OCI-LY7 (cell line): ENCODE measurements at regions not wholly inside any gene's neighbourhood (a gene's known extent, or its start where the extent isn't known, plus 50 kb on each side); places are given as distances from the start of the nearest gene placed in this dataset.

Experiments used
- BruUV-seq: library from RNA; stranded (reverse); fragments of 400-500 nt; replicated peaks from 2 replicates; lab custom pipeline; 2021; lab: Mats Ljungman, UMichigan
- CTCF ChIA-PET: fragments of 300-600 bp; sonication (Branson Sonifier 250); formaldehyde crosslinking; loops from one replicate; lab custom pipeline; 2022; ENCODE audit warnings: antibody characterized with exemption; ENCODE audit not compliant: unreplicated experiment; lab: Charles Lee
- POLR2A ChIA-PET: fragments of 300-600 bp; sonication (Branson Sonifier 250); formaldehyde crosslinking; loops from one replicate; lab custom pipeline; 2022; ENCODE audit warnings: antibody characterized with exemption; lab: Charles Lee
- DNase-seq: peaks from one replicate; pipeline ENCODE4 v3.0.0-alpha.2; 2015; ENCODE audit warnings: low spot score
- H2AFZ ChIP-seq: fragments of 200-600 bp; sonication (generic), shearing (Covaris generic); 2 replicates; pipeline ENCODE4 v1.6.1; 2014; ENCODE audit warnings: mild to moderate bottlenecking, antibody characterized with exemption, low read length, moderate library complexity
- H3K27ac ChIP-seq: fragments of 200-600 bp; sonication (generic); 2 replicates; pipeline ENCODE4 v1.5.1; 2014; ENCODE audit warnings: mixed run types, low read depth, mild to moderate bottlenecking, moderate library complexity, low read length, inconsistent platforms; ENCODE audit not compliant: poor library complexity, severe bottlenecking
- H3K36me3 ChIP-seq: fragments of 200-600 bp; sonication (generic); 2 replicates; pipeline ENCODE4 v1.6.1; 2014; ENCODE audit warnings: mild to moderate bottlenecking, antibody characterized with exemption, low read length, moderate library complexity, mixed read lengths; ENCODE audit not compliant: insufficient read depth
- H3K4me1 ChIP-seq: fragments of 200-600 bp; sonication (generic); 2 replicates; pipeline ENCODE4 v1.5.1; 2014; ENCODE audit warnings: mild to moderate bottlenecking, low read length; ENCODE audit not compliant: insufficient read depth, poor library complexity, severe bottlenecking
- H3K4me2 ChIP-seq: fragments of 200-600 bp; sonication (generic); 2 replicates; pipeline ENCODE4 v1.6.1; 2014; ENCODE audit warnings: mild to moderate bottlenecking, low read length
- H3K4me3 ChIP-seq: fragments of 200-600 bp; sonication (generic); 2 replicates; pipeline ENCODE4 v1.5.1; 2014; ENCODE audit warnings: mild to moderate bottlenecking, low read depth, low read length; ENCODE audit not compliant: poor library complexity, severe bottlenecking
- H3K79me2 ChIP-seq: fragments of 200-600 bp; sonication (generic); 2 replicates; pipeline ENCODE4 v1.6.1; 2016; ENCODE audit warnings: low read depth, mild to moderate bottlenecking, low read length, moderate library complexity, mixed read lengths; ENCODE audit not compliant: insufficient read depth
- H3K9me2 ChIP-seq: fragments of 200-600 bp; sonication (generic); 2 replicates; pipeline ENCODE4 v1.6.1; 2016; ENCODE audit warnings: mild to moderate bottlenecking, low read length, mixed read lengths; ENCODE audit not compliant: insufficient read depth
- H3K9me3 ChIP-seq: fragments of 200-600 bp; sonication (generic); 2 replicates; pipeline ENCODE4 v1.6.1; 2014; ENCODE audit warnings: mild to moderate bottlenecking, mixed run types, low read length, mixed read lengths
- H4K20me1 ChIP-seq: fragments of 200-600 bp; sonication (generic); 2 replicates; pipeline ENCODE4 v1.6.1; 2014; ENCODE audit warnings: mild to moderate bottlenecking, antibody characterized with exemption, low read length, moderate library complexity, mixed read lengths; ENCODE audit not compliant: insufficient read depth
- EZH2phosphoT487 ChIP-seq: fragments of 200-600 bp; sonication (generic); IDR thresholded peaks from 2 replicates; pipeline ENCODE4 v1.6.1; 2018; ENCODE audit warnings: low read depth, borderline replicate concordance, mild to moderate bottlenecking, mixed run types, antibody characterized with exemption, low read length, moderate library complexity, mixed read lengths
- intact Hi-C: fragments of 100-400 bp; cut with micrococcal nuclease; formaldehyde crosslinking; loops from one replicate; pipeline ENCODE4 v1.10.0; 2022; ENCODE audit not compliant: unreplicated experiment
- TF ChIP-seq, protein P1 (sequence below): fragments of 200-600 bp; sonication (generic); conservative IDR thresholded peaks from 2 replicates; pipeline ENCODE4 v1.5.1; 2014; ENCODE audit warnings: mild to moderate bottlenecking, antibody characterized with exemption, low read length, moderate library complexity, mixed read lengths

DNA sequence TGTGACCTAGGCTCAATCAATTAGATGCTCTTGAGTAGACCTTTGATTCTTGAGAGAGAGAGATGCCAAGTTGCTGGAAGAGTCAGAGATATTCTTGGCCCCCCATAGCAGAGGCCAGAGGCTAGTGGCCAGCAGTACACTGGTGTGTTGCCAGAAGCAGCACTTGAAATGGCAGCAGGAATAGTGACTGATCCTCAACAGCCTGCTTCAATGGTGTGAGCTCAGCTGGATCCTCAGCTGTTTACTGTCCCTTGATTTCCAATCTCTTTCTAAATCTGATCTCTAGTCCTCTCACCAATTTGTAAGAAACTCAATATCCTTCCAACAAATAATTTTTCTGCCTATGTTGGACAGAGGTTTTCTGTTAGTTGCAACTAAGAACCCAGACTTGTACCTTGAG, 170.3 kb upstream of the CCDC54 start:
- Histone ChIP-seq H3K9me3 (no peaks in the 10 kb centered on the region), H3K27ac (no peak overlapping the region), H3K4me2 (no peak overlapping the region), H3K4me3 (no peak overlapping the region), H3K79me2 (no peaks in the 10 kb centered on the region), H4K20me1 (no peaks in the 10 kb centered on the region), H3K9me2 (no peaks in the 10 kb centered on the region), H3K36me3 (no peaks in the 10 kb centered on the region), H2AFZ (no peak overlapping the region), H3K4me1 (no peaks in the 10 kb centered on the region)
- intact Hi-C loops: no loop called here
- TF ChIP-seq, protein P1, sequence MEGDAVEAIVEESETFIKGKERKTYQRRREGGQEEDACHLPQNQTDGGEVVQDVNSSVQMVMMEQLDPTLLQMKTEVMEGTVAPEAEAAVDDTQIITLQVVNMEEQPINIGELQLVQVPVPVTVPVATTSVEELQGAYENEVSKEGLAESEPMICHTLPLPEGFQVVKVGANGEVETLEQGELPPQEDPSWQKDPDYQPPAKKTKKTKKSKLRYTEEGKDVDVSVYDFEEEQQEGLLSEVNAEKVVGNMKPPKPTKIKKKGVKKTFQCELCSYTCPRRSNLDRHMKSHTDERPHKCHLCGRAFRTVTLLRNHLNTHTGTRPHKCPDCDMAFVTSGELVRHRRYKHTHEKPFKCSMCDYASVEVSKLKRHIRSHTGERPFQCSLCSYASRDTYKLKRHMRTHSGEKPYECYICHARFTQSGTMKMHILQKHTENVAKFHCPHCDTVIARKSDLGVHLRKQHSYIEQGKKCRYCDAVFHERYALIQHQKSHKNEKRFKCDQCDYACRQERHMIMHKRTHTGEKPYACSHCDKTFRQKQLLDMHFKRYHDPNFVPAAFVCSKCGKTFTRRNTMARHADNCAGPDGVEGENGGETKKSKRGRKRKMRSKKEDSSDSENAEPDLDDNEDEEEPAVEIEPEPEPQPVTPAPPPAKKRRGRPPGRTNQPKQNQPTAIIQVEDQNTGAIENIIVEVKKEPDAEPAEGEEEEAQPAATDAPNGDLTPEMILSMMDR: no peak
- TF ChIP-seq EZH2phosphoT487: no peak
- DNase-seq: no peak
- ChIA-PET CTCF (no interaction called here), POLR2A (no interaction called here)
- BruUV-seq: no TSS peak

GRCh38 chr3:107208100-107208499, 169.1 kb upstream of the CCDC54 start:
- no TSS peak for BruUV-seq
- intact Hi-C loops: no loop called here
- ChIA-PET POLR2A (no interaction called here), CTCF (no interaction called here)
- Histone ChIP-seq H3K36me3 (no peaks in the 10 kb centered on the region), H3K27ac (no peak overlapping the region), H3K4me3 (no peak overlapping the region), H3K79me2 (no peaks in the 10 kb centered on the region), H3K4me2 (no peak overlapping the region), H3K4me1 (no peaks in the 10 kb centered on the region), H3K9me2 (no peaks in the 10 kb centered on the region), H4K20me1 (no peaks in the 10 kb centered on the region), H2AFZ (no peak overlapping the region), H3K9me3 (no peaks in the 10 kb centered on the region)
- TF ChIP-seq, protein P1: no peak
- no peak for DNase-seq

GRCh38 chr3:107208796-107209195, 168.4 kb upstream of the CCDC54 start:
- no peak for TF ChIP-seq EZH2phosphoT487
- TF ChIP-seq, protein P1: no peak
- Histone ChIP-seq H3K4me3 (no peak overlapping the region), H2AFZ (no peak overlapping the region), H4K20me1 (no peaks in the 10 kb centered on the region), H3K9me2 (no peaks in the 10 kb centered on the region), H3K4me1 (no peaks in the 10 kb centered on the region), H3K36me3 (no peaks in the 10 kb centered on the region), H3K4me2 (no peak overlapping the region), H3K27ac (no peak overlapping the region), H3K79me2 (no peaks in the 10 kb centered on the region), H3K9me3 (no peaks in the 10 kb centered on the region)
- ChIA-PET CTCF (no interaction called here), POLR2A (no interaction called here)
- no TSS peak for BruUV-seq
- no peak for DNase-seq
- intact Hi-C loops: no loop called here
